K562 (cell line): ENCODE measurements at regions not wholly inside any gene's neighbourhood (a gene's known extent, or its start where the extent isn't known, plus 50 kb on each side); places are given as distances from the start of the nearest gene placed in this dataset.

Experiments used
- ATAC-seq: fragments of 200-7000 bp; cut with Tn5 transposase; 3 replicates; pipeline ENCODE4 v1.9.1; 2020; ENCODE audit warnings: moderate library complexity
- BruUV-seq: library from RNA; stranded (reverse); fragments of 400-500 nt; replicated peaks from 2 replicates; lab custom pipeline; 2021; lab: Mats Ljungman, UMichigan
- CTCF ChIA-PET: fragments of 300-600 bp; formaldehyde crosslinking; extraction: SDS; loops from one replicate; lab custom pipeline; 2021; ENCODE audit warnings: low intra/inter-chr PET ratio; lab: Yijun Ruan, JAX
- POLR2A ChIA-PET: fragments of 300-600, 350-650 bp; sonication (Branson Sonifier 250); formaldehyde crosslinking; extraction: SDS; loops from one replicate; lab custom pipeline; 2021; ENCODE audit warnings: antibody characterized with exemption, inconsistent platforms; lab: Yijun Ruan, JAX
- DNase-seq, 4 experiments: peaks; one replicate each; pipeline versions ENCODE4 v3.0.0 to v3.0.0-alpha.2; 2011 to 2018; ENCODE audit warnings: low spot score in 3 of 4, mixed read lengths in 3 of 4; ENCODE audit errors: extremely low read depth in 1 of 4
- FAIRE-seq: peaks from 2 replicates; lab custom pipeline; 2011; peaks lifted over from hg19 to GRCh38; lab: Jason Lieb, UNC
- H2AFZ ChIP-seq: 2 replicates; pipeline ENCODE4 v1.6.0; 2011; ENCODE audit warnings: low read depth, low read length, control low read depth, inconsistent platforms
- H3K27ac ChIP-seq: fragments of 200-600 bp; 3 replicates; pipeline ENCODE4 v1.8.0; 2011; ENCODE audit warnings: low read depth, mild to moderate bottlenecking, control low read depth, inconsistent platforms, low read length, moderate library complexity, mixed read lengths; ENCODE audit errors: extremely low read depth
- H3K27me3 ChIP-seq, 2 experiments: fragments of 300-600 bp in 1 of 2; 2 replicates in 1 of 2; 3 replicates in 1 of 2; pipeline versions ENCODE4 v1.6.0 to v1.8.0; 2011; ENCODE audit warnings: inconsistent platforms in 2 of 2, low read length in 2 of 2, mild to moderate bottlenecking in 1 of 2, mixed read lengths in 1 of 2, moderate library complexity in 1 of 2; ENCODE audit not compliant: control insufficient read depth in 2 of 2, insufficient read depth in 2 of 2
- H3K36me3 ChIP-seq: fragments of 300-600 bp; 3 replicates; pipeline ENCODE4 v1.8.0; 2011; ENCODE audit warnings: mild to moderate bottlenecking, low read length, inconsistent platforms; ENCODE audit not compliant: control insufficient read depth, insufficient read depth
- H3K4me1 ChIP-seq, 2 experiments: fragments of 200-600 bp in 1 of 2; replicated peaks in 1 of 2; 2 replicates in 1 of 2; 3 replicates in 1 of 2; pipeline versions ENCODE4 v1.5.1 to v1.8.0; 2011; ENCODE audit warnings: inconsistent platforms in 2 of 2, low read length in 2 of 2, mild to moderate bottlenecking in 1 of 2, mixed read lengths in 1 of 2, moderate library complexity in 1 of 2; ENCODE audit not compliant: control insufficient read depth in 2 of 2, insufficient read depth in 2 of 2
- H3K4me2 ChIP-seq: 2 replicates; pipeline ENCODE4 v1.6.1; 2011; ENCODE audit warnings: low read length, control low read depth, inconsistent platforms, mixed read lengths; ENCODE audit not compliant: insufficient read depth
- H3K4me3 ChIP-seq: fragments of 200-600 bp; sonication (generic), shearing (Covaris generic); 2 replicates; pipeline ENCODE4 v1.5.1; 2016; ENCODE audit warnings: control low read depth, inconsistent platforms
- H3K79me2 ChIP-seq: fragments of 200-600 bp; 3 replicates; pipeline ENCODE4 v1.8.0; 2011; ENCODE audit warnings: low read length, inconsistent platforms; ENCODE audit not compliant: control insufficient read depth, insufficient read depth
- H3K9ac ChIP-seq, 2 experiments: 2 replicates each; pipeline versions ENCODE4 v1.6.0 to v1.6.1; 2011; ENCODE audit warnings: low read depth in 2 of 2, low read length in 2 of 2, control low read depth in 1 of 2, inconsistent platforms in 1 of 2, mild to moderate bottlenecking in 1 of 2, mixed read lengths in 1 of 2; ENCODE audit not compliant: insufficient read depth in 1 of 2
- H3K9me1 ChIP-seq: one replicate; pipeline ENCODE4 v1.6.0; 2011; ENCODE audit warnings: inconsistent platforms, mild to moderate bottlenecking, low read length, moderate library complexity; ENCODE audit not compliant: control insufficient read depth, insufficient read depth
- H3K9me3 ChIP-seq: replicated peaks from 2 replicates; pipeline ENCODE4 v1.5.1; 2011; ENCODE audit warnings: low read depth, low read length, inconsistent platforms; ENCODE audit not compliant: control insufficient read depth, insufficient read depth
- H4K20me1 ChIP-seq: replicated peaks from 2 replicates; pipeline ENCODE4 v1.6.1; 2011; ENCODE audit warnings: low read length, inconsistent platforms, mixed read lengths; ENCODE audit not compliant: control insufficient read depth, insufficient read depth
- BCL6 ChIP-seq: fragments of 250-450 bp; sonication (Bioruptor Pico); IDR thresholded peaks from 2 replicates; pipeline ENCODE4 v1.4.0; 2020
- NFE2 ChIP-seq: IDR thresholded peaks from 2 replicates; pipeline ENCODE4 v1.6.1; 2014; ENCODE audit warnings: antibody characterized with exemption, low read depth
- RBM25 ChIP-seq: fragments of 200-400 bp; formaldehyde crosslinking; IDR thresholded peaks from 2 replicates; pipeline ENCODE4 v1.6.1; 2018; ENCODE audit warnings: low read length, low read depth, moderate library complexity; ENCODE audit not compliant: severe bottlenecking
- SMARCA4 ChIP-seq: fragments of 450-650 bp; IDR thresholded peaks from 2 replicates; pipeline ENCODE4 v1.6.1; 2016
- ZNF696 ChIP-seq: fragments of 250-450 bp; sonication (Bioruptor Pico); conservative IDR thresholded peaks from 2 replicates; pipeline ENCODE4 v1.4.0; 2020; ENCODE audit warnings: mild to moderate bottlenecking, moderate library complexity
- WGBS: fragments of 100-300 bp; shearing (Covaris generic); methylation state at CpG from one replicate; pipeline ENCODE4 v1.1.6; 2016; ENCODE audit warnings: low coverage, mixed read lengths; ENCODE audit not compliant: insufficient coverage; ENCODE audit errors: missing lambda C conversion rate; 5-methylcytosine and 5-hydroxymethylcytosine counted together
- in situ Hi-C: fragments of 300-500 bp; cut with MboI; formaldehyde crosslinking; loops from 4 replicates; pipeline ENCODE4 v1.15.0; 2018; ENCODE audit warnings: inconsistent platforms, mixed read lengths
- intact Hi-C: fragments of 100-400 bp; cut with micrococcal nuclease; formaldehyde crosslinking; loops from 2 replicates; pipeline ENCODE4 v1.14.2; 2022

GRCh38 chr3:126263539-126263938 lies 83.2 kb upstream of the ALDH1L1 start:
- no TSS peak for BruUV-seq
- H4K20me1 ChIP-seq, result no peaks in the 10 kb centered on the region
- in situ Hi-C loops (no loop called here), intact Hi-C loops (no loop called here)
- no peak overlapping the region for H2AFZ ChIP-seq
- ChIA-PET POLR2A (interaction anchor here (0.7 kb wide), 1 partner anchor 114 kb away, joined by 3 read pairs; no protein-coding TSS in a partner anchor), CTCF (no interaction called here)
- no peak overlapping the region for H3K4me3 ChIP-seq
- no peaks in the 10 kb centered on the region for H3K36me3 ChIP-seq
- H3K9ac ChIP-seq, result no peak overlapping the region
- FAIRE-seq (no peak), DNase-seq (no peak), ATAC-seq (no peak)
- no peaks in the 10 kb centered on the region for H3K9me1 ChIP-seq
- H3K9me3 ChIP-seq, result no peaks in the 10 kb centered on the region
- 11% methylated on average over 9 of the region's 9 CpGs for WGBS
- no peaks in the 10 kb centered on the region for H3K79me2 ChIP-seq
- H3K27me3 ChIP-seq, result peaks cover 5 to 37% of the 10 kb centered on the region in 2 experiments; a peak in 3 of 5 replicates
- H3K4me1 ChIP-seq, result peaks cover 5 to 10% of the 10 kb centered on the region in 2 experiments; a peak in 4 of 5 replicates
- H3K27ac ChIP-seq, result no peak overlapping the region
- H3K4me2 ChIP-seq, result no peak overlapping the region
- TF ChIP-seq SMARCA4, result no peak
- no peak for TF ChIP-seq ZNF696 (CRISPR knock-in tag)

GRCh38 chr3:126262227-126262626 lies 81.8 kb upstream of the ALDH1L1 start:
- WGBS, result 0% methylated on average over 2 of the region's 3 CpGs
- no peak for ATAC-seq
- Histone ChIP-seq H4K20me1 (no peaks in the 10 kb centered on the region), H3K36me3 (no peaks in the 10 kb centered on the region), H3K27me3 (peaks cover 4 to 32% of the 10 kb centered on the region in 2 experiments; a peak in 3 of 5 replicates), H3K9me1 (no peaks in the 10 kb centered on the region), H2AFZ (no peak overlapping the region), H3K4me1 (peaks cover 5 to 8% of the 10 kb centered on the region in 2 experiments; a peak in 4 of 5 replicates), H3K27ac (no peak overlapping the region), H3K4me3 (no peak overlapping the region), H3K79me2 (no peaks in the 10 kb centered on the region), H3K9ac (no peak overlapping the region), H3K9me3 (no peaks in the 10 kb centered on the region), H3K4me2 (no peak overlapping the region)
- ChIA-PET POLR2A (no interaction called here), CTCF (no interaction called here)
- no peak for DNase-seq
- in situ Hi-C loops, result no loop called here
- BruUV-seq, result no TSS peak
- intact Hi-C loops, result no loop called here
- TF ChIP-seq RBM25 (peak; percentile 85), BCL6 (CRISPR knock-in tag) (no peak), NFE2 (no peak)
- FAIRE-seq, result no peak
